NOMO-1 (cell line): ENCODE measurements at regions not wholly inside any gene's neighbourhood (a gene's known extent, or its start where the extent isn't known, plus 50 kb on each side); places are given as distances from the start of the nearest gene placed in this dataset.

ENCODE experiments used
- DNase-seq, 2 experiments: peaks; one replicate each; lab custom pipeline; 2025; ENCODE audit not compliant: unreplicated experiment in 2 of 2; lab: John Stamatoyannopoulos, UW

DNA sequence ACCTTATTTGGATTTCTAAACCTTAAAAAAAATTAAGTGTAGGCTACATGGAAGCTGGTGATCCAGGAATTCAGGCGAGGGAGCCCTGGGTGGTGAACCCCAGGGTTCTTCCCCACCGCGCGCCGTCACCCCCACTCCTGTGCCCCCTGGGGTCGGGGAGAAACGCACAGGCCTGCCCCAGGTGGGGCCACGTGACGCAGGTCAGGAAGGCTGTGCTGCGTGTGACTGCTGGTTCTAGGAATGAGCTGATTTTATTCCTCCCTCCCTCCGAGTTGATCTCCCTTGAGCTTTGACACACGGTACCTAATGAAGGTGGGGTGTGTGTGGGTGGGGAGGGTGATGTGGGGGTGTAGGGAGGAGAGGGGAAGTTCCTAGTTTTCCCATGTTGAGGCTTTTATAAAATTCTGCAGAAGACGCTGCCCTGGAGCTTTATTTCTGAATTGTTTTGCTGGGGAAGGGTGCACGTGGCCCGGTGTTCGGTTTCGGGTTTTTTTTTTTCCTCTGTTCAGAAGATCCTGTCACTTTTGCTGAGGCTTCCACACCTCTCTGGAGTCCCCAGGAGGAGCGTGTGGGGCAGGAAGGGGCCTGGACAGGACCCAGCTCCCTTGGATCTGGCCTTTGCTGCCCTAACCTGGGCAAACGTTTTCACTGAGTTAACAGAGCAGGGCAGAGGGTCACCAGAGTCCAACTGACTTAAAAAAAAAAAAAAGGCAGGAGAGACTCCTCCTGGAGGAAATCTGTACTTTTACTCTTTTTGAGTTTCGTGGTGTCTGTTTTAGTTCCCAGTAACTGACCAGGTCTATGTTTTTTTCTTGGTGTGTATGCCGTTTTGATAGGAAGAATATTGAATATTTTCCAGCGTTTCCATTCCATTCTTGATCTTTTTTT lies 55.8 kb upstream of the GSE1 start:
- peak in 1 of 2 experiments; percentile 18 for DNase-seq

DNA sequence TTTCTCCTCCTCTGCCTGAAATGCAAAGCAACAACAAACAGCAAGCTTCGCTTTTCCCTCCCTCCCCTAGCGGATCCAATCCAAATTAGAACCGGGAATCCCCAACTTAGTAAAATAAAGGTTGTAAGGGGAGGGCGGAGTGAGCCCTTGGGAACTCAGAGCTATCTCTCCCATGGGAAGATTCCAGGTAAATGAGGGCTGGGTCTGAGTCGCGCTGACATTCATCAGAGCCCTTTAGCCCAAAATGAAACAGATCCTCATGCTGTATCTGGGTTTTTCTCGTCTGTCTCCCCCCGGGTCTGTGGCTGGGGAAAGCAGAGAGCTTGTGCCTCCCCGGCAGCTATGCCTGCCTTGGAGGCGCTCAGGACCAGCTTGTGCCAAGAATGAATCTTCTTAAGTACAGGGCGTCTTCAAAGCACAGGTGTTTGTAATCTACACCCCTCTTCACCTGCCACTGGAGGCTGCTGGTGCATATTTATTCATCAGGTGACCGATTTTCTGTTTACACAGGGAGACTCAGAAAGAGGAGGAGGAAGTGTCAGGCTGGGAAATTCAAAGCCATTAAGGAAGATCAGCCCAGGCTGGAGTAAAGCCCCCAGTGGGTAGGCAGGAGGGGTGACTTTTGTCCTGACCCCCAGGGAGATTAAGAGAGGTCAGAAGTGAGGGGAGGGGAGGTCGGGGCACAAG lies 55.0 kb upstream of the GSE1 start:
- no peak for DNase-seq

GRCh38 chr16:85560932-85561247 lies 52.2 kb upstream of the GSE1 start:
- DNase-seq: no peak

- DNase-seq: no peak
Measured at GRCh38 chr16:85561248-85562092, 51.7 kb upstream of the GSE1 start.

DNA sequence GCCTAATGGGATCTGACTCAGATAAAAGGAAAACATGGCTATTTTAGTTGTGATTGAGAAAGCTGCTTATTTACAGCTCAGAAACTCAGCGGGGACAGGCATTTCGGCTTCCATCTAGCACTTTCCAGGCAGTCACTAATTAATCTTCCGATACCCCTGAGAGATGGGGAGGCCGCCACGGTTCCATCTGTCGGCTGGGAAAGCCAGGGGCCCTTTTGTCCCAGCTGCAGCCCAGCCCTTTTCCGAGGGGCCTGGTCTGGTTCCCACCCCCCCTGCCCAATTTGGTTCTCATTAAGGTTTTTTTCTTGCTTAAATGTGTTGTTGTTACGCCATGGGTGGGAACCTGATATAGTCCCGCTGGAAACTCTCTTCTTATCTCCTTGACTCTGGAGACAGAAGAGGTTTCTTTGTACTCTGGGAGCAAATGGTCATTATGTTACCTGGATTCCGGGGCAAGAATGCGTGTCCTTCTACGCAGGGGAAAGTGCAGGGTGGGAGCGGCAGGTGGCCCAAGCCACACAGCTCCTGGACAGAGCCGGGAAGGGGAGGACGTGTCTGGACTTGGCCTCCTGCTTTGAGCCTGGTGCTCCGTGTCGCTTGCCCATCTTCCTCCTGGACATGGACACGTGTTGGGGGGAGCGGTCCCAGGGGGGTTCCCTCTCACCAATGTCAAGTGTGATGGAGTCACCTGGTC lies 50.9 kb upstream of the GSE1 start:
- DNase-seq: no peak

DNA sequence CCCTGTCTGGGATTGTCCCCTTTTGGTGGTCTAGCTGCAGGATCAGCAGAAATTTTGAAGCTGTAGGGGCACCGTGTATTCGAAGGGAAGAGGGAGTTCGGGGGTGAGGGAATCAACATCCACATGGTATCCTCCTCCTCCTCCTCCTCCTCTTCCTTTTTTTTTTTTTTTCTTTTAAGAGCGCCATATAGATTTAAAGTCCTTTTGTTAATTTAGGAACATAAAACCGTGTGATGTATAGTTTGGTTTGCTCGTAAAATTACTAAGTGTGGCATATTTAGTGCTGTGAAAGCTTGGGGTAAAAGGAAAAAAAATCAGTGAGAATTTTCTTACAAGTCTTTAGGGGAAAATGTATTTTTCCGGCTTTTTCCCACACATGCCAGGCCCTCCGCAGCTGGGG lies 50.1 kb upstream of the GSE1 start:
- no peak for DNase-seq
